ENCODE measurements at regions not wholly inside any gene's neighbourhood (a gene's known extent, or its start where the extent isn't known, plus 50 kb on each side); places are given as distances from the start of the nearest gene placed in this dataset.

- no peak for DNase-seq (ENCODE audit: low spot score)
Observed at GRCh38 chr18:67875060-67875459, 358.5 kb upstream of the DSEL start.

GRCh38 chr18:67865400-67865799 lies 348.9 kb upstream of the DSEL start:
- DNase-seq (ENCODE audit: low spot score): no peak

GRCh38 chr18:67864677-67865340 lies 348.3 kb upstream of the DSEL start:
- DNase-seq (ENCODE audit: low spot score): peak; percentile 60

- peak; percentile 14 for DNase-seq (ENCODE audit: low spot score)
Observed at GRCh38 chr18:67862069-67862468, 345.5 kb upstream of the DSEL start.

GRCh38 chr18:67854340-67854739 lies 337.8 kb upstream of the DSEL start:
- no peak for DNase-seq (ENCODE audit: low spot score)

- DNase-seq (ENCODE audit: low spot score): no peak
Observed at GRCh38 chr18:67846422-67847098, 330.0 kb upstream of the DSEL start.

- no peak for DNase-seq (ENCODE audit: low spot score)
Observed at GRCh38 chr18:67845035-67845434, 328.5 kb upstream of the DSEL start.

- no peak for DNase-seq (ENCODE audit: low spot score)
Observed at GRCh38 chr18:67840379-67840778, 323.9 kb upstream of the DSEL start.

- no peak for DNase-seq (ENCODE audit: low spot score)
Observed at GRCh38 chr18:67818432-67818831, 301.9 kb upstream of the DSEL start.

GRCh38 chr18:67815280-67815679 lies 298.8 kb upstream of the DSEL start:
- no peak for DNase-seq (ENCODE audit: low spot score)

- DNase-seq (ENCODE audit: low spot score): no peak
Observed at GRCh38 chr18:67813380-67814028, 297.0 kb upstream of the DSEL start.

GRCh38 chr18:67805261-67805660 lies 288.7 kb upstream of the DSEL start:
- no peak for DNase-seq (ENCODE audit: low spot score)

- DNase-seq (ENCODE audit: low spot score): peak; percentile 27
Observed at GRCh38 chr18:67794521-67794920, 278.0 kb upstream of the DSEL start.

- no peak for DNase-seq (ENCODE audit: low spot score)
Observed at GRCh38 chr18:67790527-67790926, 274.0 kb upstream of the DSEL start.

- no peak for DNase-seq (ENCODE audit: low spot score)
Observed at GRCh38 chr18:67789165-67789545, 272.6 kb upstream of the DSEL start.

GRCh38 chr18:67788310-67789164 lies 272.0 kb upstream of the DSEL start:
- DNase-seq (ENCODE audit: low spot score): no peak

GRCh38 chr18:67783196-67783946 lies 266.9 kb upstream of the DSEL start:
- DNase-seq (ENCODE audit: low spot score): peak; percentile 69

- no peak for DNase-seq (ENCODE audit: low spot score)
Observed at GRCh38 chr18:67778016-67778415, 261.5 kb upstream of the DSEL start.

GRCh38 chr18:67776929-67777328 lies 260.4 kb upstream of the DSEL start:
- DNase-seq (ENCODE audit: low spot score): no peak

GRCh38 chr18:67771271-67771670 lies 254.8 kb upstream of the DSEL start:
- DNase-seq (ENCODE audit: low spot score): peak; percentile 24

- no peak for DNase-seq (ENCODE audit: low spot score)
Observed at GRCh38 chr18:67770520-67770919, 254.0 kb upstream of the DSEL start.

GRCh38 chr18:67766930-67767329 lies 250.4 kb upstream of the DSEL start:
- DNase-seq (ENCODE audit: low spot score): peak; percentile 46

All from AG08395 (cell line).